ENCODE measurements at regions not wholly inside any gene's neighbourhood (a gene's known extent, or its start where the extent isn't known, plus 50 kb on each side); places are given as distances from the start of the nearest gene placed in this dataset.
A peak's percentile ranks its signal among the peaks of the same experiment; 100 is the strongest.

GRCh38 chr19:28940751-28941500 lies 272.0 kb downstream of the UQCRFS1 start:
- DNase-seq, result no peak

GRCh38 chr19:28939236-28939635 lies 273.7 kb downstream of the UQCRFS1 start:
- DNase-seq, result no peak

- DNase-seq, result no peak
These were observed 276.9 kb downstream of the UQCRFS1 start for GRCh38 chr19:28936001-28936400.

GRCh38 chr19:28934631-28935030 lies 278.3 kb downstream of the UQCRFS1 start:
- no peak for DNase-seq

- no peak for DNase-seq
These were observed 279.9 kb downstream of the UQCRFS1 start for GRCh38 chr19:28933039-28933438.

GRCh38 chr19:28932446-28932845 lies 280.5 kb downstream of the UQCRFS1 start:
- no peak for DNase-seq

GRCh38 chr19:28929006-28929405 lies 283.9 kb downstream of the UQCRFS1 start:
- DNase-seq, result no peak

- no peak for DNase-seq
These were observed 285.5 kb downstream of the UQCRFS1 start for GRCh38 chr19:28927456-28927855.

GRCh38 chr19:28920269-28921066 lies 292.5 kb downstream of the UQCRFS1 start:
- DNase-seq, result peak in 6 of 56 donors; percentile 5 to 10 (median 6)

- no peak for DNase-seq
These were observed 295.3 kb downstream of the UQCRFS1 start for GRCh38 chr19:28917621-28918020.

- no peak for DNase-seq
These were observed 297.1 kb downstream of the UQCRFS1 start for GRCh38 chr19:28915737-28916460.

GRCh38 chr19:28915202-28915601 lies 297.7 kb downstream of the UQCRFS1 start:
- DNase-seq, result no peak

GRCh38 chr19:28914173-28914572 lies 298.8 kb downstream of the UQCRFS1 start:
- no peak for DNase-seq

GRCh38 chr19:28913626-28914025 lies 299.3 kb downstream of the UQCRFS1 start:
- DNase-seq, result no peak

GRCh38 chr19:28908941-28909340 lies 304.0 kb downstream of the UQCRFS1 start:
- DNase-seq, result no peak

GRCh38 chr19:28907534-28907933 lies 305.4 kb downstream of the UQCRFS1 start:
- DNase-seq, result no peak

GRCh38 chr19:28905996-28906395 lies 307.0 kb downstream of the UQCRFS1 start:
- DNase-seq, result no peak

- no peak for DNase-seq
These were observed 313.2 kb downstream of the UQCRFS1 start for GRCh38 chr19:28899703-28900102.

GRCh38 chr19:28898249-28898648 lies 314.7 kb downstream of the UQCRFS1 start:
- no peak for DNase-seq

GRCh38 chr19:28889941-28890670 lies 322.8 kb downstream of the UQCRFS1 start:
- peak in 3 of 56 donors; percentile 4 to 36 (median 24) for DNase-seq

GRCh38 chr19:28887920-28888618 lies 324.9 kb downstream of the UQCRFS1 start:
- DNase-seq, result peak in 8 of 56 donors; percentile 5 to 39 (median 12)

Measured in amygdala (tissue), 56 donors.